ENCODE measurements at regions not wholly inside any gene's neighbourhood (a gene's known extent, or its start where the extent isn't known, plus 50 kb on each side); places are given as distances from the start of the nearest gene placed in this dataset.

GRCh38 chr2:15764683-15765011 is 173.0 kb downstream of the DDX1 start:
- no peak for TF ChIP-seq CTCF (IDR thresholded peaks at IDR 0.05; ENCODE audit: unreplicated experiment)
- no peak for DNase-seq (ENCODE audit: unreplicated experiment)
- Mint-ChIP-seq H3K36me3 (ENCODE audit: insufficient read depth, unreplicated experiment) (no peaks in the 10 kb centered on the region), H3K4me3 (ENCODE audit: unreplicated experiment) (no peak overlapping the region), H3K4me1 (ENCODE audit: insufficient read depth, unreplicated experiment) (no peaks in the 10 kb centered on the region), H3K27me3 (ENCODE audit: insufficient read depth, unreplicated experiment) (peaks cover 43% of the 10 kb centered on the region), H3K9me3 (ENCODE audit: unreplicated experiment) (no peaks in the 10 kb centered on the region), H3K27ac (ENCODE audit: low read depth, unreplicated experiment) (no peak overlapping the region)
- POLR2A ChIA-PET = no interaction called here
- no TSS peak for BruUV-seq (replicated peaks)
- intact Hi-C loops (cut with micrococcal nuclease) = no loop called here
- CTCF ChIA-PET = no interaction called here

- CTCF ChIA-PET = no interaction called here
- Mint-ChIP-seq H3K4me3 (ENCODE audit: unreplicated experiment) (no peak overlapping the region), H3K27me3 (ENCODE audit: insufficient read depth, unreplicated experiment) (peaks cover 43% of the 10 kb centered on the region), H3K36me3 (ENCODE audit: insufficient read depth, unreplicated experiment) (no peaks in the 10 kb centered on the region), H3K9me3 (ENCODE audit: unreplicated experiment) (no peaks in the 10 kb centered on the region), H3K27ac (ENCODE audit: low read depth, unreplicated experiment) (no peak overlapping the region), H3K4me1 (ENCODE audit: insufficient read depth, unreplicated experiment) (no peaks in the 10 kb centered on the region)
- TF ChIP-seq CTCF (IDR thresholded peaks at IDR 0.05; ENCODE audit: unreplicated experiment) = no peak
- intact Hi-C loops (cut with micrococcal nuclease) = no loop called here
- POLR2A ChIA-PET = no interaction called here
- DNase-seq (ENCODE audit: unreplicated experiment) = no peak
- no TSS peak for BruUV-seq (replicated peaks)
These were observed 173.5 kb downstream of the DDX1 start for GRCh38 chr2:15765211-15765610.

GRCh38 chr2:15765686-15766302 is 174.1 kb downstream of the DDX1 start:
- ChIA-PET POLR2A (no interaction called here), CTCF (no interaction called here)
- no peaks in the 10 kb centered on the region for H3K36me3 Mint-ChIP-seq (ENCODE audit: insufficient read depth, unreplicated experiment)
- no peak overlapping the region for H3K4me3 Mint-ChIP-seq (ENCODE audit: unreplicated experiment)
- H3K27me3 Mint-ChIP-seq (ENCODE audit: insufficient read depth, unreplicated experiment) = peaks cover 38% of the 10 kb centered on the region
- DNase-seq (ENCODE audit: unreplicated experiment) = no peak
- intact Hi-C loops (cut with micrococcal nuclease) = no loop called here
- no peaks in the 10 kb centered on the region for H3K4me1 Mint-ChIP-seq (ENCODE audit: insufficient read depth, unreplicated experiment)
- no peak overlapping the region for H3K27ac Mint-ChIP-seq (ENCODE audit: low read depth, unreplicated experiment)
- BruUV-seq (replicated peaks) = no TSS peak
- H3K9me3 Mint-ChIP-seq (ENCODE audit: unreplicated experiment) = no peaks in the 10 kb centered on the region
- TF ChIP-seq CTCF (IDR thresholded peaks at IDR 0.05; ENCODE audit: unreplicated experiment) = no peak

- no peaks in the 10 kb centered on the region for H3K9me3 Mint-ChIP-seq (ENCODE audit: unreplicated experiment)
- no TSS peak for BruUV-seq (replicated peaks)
- POLR2A ChIA-PET = no interaction called here
- no peak overlapping the region for H3K27ac Mint-ChIP-seq (ENCODE audit: low read depth, unreplicated experiment)
- H3K4me1 Mint-ChIP-seq (ENCODE audit: insufficient read depth, unreplicated experiment) = no peaks in the 10 kb centered on the region
- H3K36me3 Mint-ChIP-seq (ENCODE audit: insufficient read depth, unreplicated experiment) = no peaks in the 10 kb centered on the region
- CTCF ChIA-PET = no interaction called here
- intact Hi-C loops (cut with micrococcal nuclease) = no loop called here
- DNase-seq (ENCODE audit: unreplicated experiment) = no peak
- peaks cover 32% of the 10 kb centered on the region for H3K27me3 Mint-ChIP-seq (ENCODE audit: insufficient read depth, unreplicated experiment)
- no peak overlapping the region for H3K4me3 Mint-ChIP-seq (ENCODE audit: unreplicated experiment)
- no peak for TF ChIP-seq CTCF (IDR thresholded peaks at IDR 0.05; ENCODE audit: unreplicated experiment)
These were observed 174.0 kb upstream of the MYCN start for GRCh38 chr2:15766303-15766861.

Data from MCF 10A (cell line).